ENCODE measurements at regions not wholly inside any gene's neighbourhood (a gene's known extent, or its start where the extent isn't known, plus 50 kb on each side); places are given as distances from the start of the nearest gene placed in this dataset.

DNA sequence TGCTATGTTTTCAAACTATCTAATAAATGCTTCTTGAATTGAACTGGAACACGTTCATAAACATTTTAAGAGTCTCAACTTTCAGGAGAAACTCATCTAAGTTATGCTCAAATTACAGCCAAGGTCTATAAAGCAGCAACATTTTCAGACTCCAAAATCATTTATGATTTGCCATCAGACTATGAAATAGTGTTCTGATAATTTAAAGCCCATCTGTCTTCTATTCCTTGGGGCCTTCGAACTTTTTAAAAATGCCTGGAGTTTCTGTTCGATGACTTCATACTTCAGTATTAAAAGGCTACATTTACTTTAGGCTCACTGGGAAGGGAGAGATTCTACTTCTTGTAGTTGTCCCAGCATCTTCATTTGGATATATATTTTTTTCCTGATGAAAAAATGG is 73.6 kb upstream of the NXPH2 start (continued):
- TF ChIP-seq, protein P1, sequence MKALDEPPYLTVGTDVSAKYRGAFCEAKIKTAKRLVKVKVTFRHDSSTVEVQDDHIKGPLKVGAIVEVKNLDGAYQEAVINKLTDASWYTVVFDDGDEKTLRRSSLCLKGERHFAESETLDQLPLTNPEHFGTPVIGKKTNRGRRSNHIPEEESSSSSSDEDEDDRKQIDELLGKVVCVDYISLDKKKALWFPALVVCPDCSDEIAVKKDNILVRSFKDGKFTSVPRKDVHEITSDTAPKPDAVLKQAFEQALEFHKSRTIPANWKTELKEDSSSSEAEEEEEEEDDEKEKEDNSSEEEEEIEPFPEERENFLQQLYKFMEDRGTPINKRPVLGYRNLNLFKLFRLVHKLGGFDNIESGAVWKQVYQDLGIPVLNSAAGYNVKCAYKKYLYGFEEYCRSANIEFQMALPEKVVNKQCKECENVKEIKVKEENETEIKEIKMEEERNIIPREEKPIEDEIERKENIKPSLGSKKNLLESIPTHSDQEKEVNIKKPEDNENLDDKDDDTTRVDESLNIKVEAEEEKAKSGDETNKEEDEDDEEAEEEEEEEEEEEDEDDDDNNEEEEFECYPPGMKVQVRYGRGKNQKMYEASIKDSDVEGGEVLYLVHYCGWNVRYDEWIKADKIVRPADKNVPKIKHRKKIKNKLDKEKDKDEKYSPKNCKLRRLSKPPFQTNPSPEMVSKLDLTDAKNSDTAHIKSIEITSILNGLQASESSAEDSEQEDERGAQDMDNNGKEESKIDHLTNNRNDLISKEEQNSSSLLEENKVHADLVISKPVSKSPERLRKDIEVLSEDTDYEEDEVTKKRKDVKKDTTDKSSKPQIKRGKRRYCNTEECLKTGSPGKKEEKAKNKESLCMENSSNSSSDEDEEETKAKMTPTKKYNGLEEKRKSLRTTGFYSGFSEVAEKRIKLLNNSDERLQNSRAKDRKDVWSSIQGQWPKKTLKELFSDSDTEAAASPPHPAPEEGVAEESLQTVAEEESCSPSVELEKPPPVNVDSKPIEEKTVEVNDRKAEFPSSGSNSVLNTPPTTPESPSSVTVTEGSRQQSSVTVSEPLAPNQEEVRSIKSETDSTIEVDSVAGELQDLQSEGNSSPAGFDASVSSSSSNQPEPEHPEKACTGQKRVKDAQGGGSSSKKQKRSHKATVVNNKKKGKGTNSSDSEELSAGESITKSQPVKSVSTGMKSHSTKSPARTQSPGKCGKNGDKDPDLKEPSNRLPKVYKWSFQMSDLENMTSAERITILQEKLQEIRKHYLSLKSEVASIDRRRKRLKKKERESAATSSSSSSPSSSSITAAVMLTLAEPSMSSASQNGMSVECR (CRISPR knock-in tag; IDR thresholded peaks at IDR 0.05), result no peak
- TF ChIP-seq ZNF212 (CRISPR knock-in tag; IDR thresholded peaks at IDR 0.05) (no peak), SRSF9 (IDR thresholded peaks at IDR 0.05; ENCODE audit: borderline replicate concordance, low read depth, low read length) (no peak)

DNA sequence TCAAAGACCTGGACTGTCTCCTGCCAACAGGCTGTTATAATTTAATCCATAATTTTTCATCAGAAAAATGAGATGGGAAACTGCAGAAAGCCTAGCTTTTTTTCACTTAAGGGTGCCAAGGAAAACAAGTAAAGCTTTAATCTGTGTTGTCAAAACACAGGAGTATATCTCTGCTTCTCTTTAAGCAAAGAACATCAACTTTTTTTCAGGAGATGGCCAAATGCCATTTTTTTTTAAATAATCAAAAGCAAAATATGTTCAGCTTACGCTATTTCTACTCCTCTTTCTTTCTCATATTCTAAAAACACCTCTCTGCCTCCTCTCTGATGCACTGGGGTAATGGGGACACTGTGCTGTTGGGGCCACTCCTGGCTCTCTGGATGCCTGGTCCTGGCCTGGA is 73.1 kb upstream of the NXPH2 start:
- H3K4me2 ChIP-seq (ENCODE audit: insufficient read depth, low read length), result no peak overlapping the region
- no peak overlapping the region for H3K4me3 ChIP-seq
- DNase-seq (ENCODE audit: extremely low read depth in 1 of 4, low spot score in 3 of 4), result no peak
- ChIA-PET CTCF (ENCODE audit: low intra/inter-chr PET ratio) (no interaction called here), POLR2A (no interaction called here)
- H3K9me3 ChIP-seq (replicated peaks; ENCODE audit: control insufficient read depth, insufficient read depth, low read depth, low read length), result no peaks in the 10 kb centered on the region
- H3K79me2 ChIP-seq (ENCODE audit: control insufficient read depth, insufficient read depth, low read length), result no peaks in the 10 kb centered on the region
- WGBS (ENCODE audit: insufficient coverage, low coverage, missing lambda C conversion rate), result no CpG with 5 or more reads among the region's 1 CpG
- no peak overlapping the region for H3K9ac ChIP-seq (ENCODE audit: insufficient read depth in 1 of 2, low read depth in 2 of 2, low read length in 2 of 2)
- H4K20me1 ChIP-seq (replicated peaks; ENCODE audit: control insufficient read depth, insufficient read depth, low read length), result no peaks in the 10 kb centered on the region
- H3K4me1 ChIP-seq (replicated peaks in 1 of 2; ENCODE audit: control insufficient read depth in 2 of 2, insufficient read depth in 2 of 2, low read length in 2 of 2), result no peaks in the 10 kb centered on the region
- no peak for FAIRE-seq
- no peak overlapping the region for H3K27ac ChIP-seq (ENCODE audit: extremely low read depth, low read depth, low read length)
- no peak overlapping the region for H2AFZ ChIP-seq (ENCODE audit: low read depth, low read length)
- no peaks in the 10 kb centered on the region for H3K27me3 ChIP-seq (ENCODE audit: control insufficient read depth in 2 of 2, insufficient read depth in 2 of 2, low read length in 2 of 2)
- in situ Hi-C loops (cut with MboI) (no loop called here), intact Hi-C loops (cut with micrococcal nuclease) (no loop called here)
- ATAC-seq, result no peak
- BruUV-seq (replicated peaks), result no TSS peak
- no peaks in the 10 kb centered on the region for H3K9me1 ChIP-seq (ENCODE audit: control insufficient read depth, insufficient read depth, low read length)
- H3K36me3 ChIP-seq (ENCODE audit: control insufficient read depth, insufficient read depth, low read length), result no peaks in the 10 kb centered on the region
- TF ChIP-seq FOXA1 (IDR thresholded peaks at IDR 0.05; ENCODE audit: borderline replicate concordance) (no peak), ZNF324 (CRISPR knock-in tag; IDR thresholded peaks at IDR 0.05) (no peak), GATAD2B (IDR thresholded peaks at IDR 0.05; ENCODE audit: borderline replicate concordance) (no peak), ZNF551 (CRISPR knock-in tag; IDR thresholded peaks at IDR 0.05) (no peak), NFE2L1 (tag; IDR thresholded peaks at IDR 0.05; ENCODE audit: borderline replicate concordance, low read depth) (no peak), HCFC1 (IDR thresholded peaks at IDR 0.05; ENCODE audit: low read depth, low read length) (no peak), C11orf30 (IDR thresholded peaks at IDR 0.05; ENCODE audit: low read depth) (no peak), CAMTA2 (CRISPR knock-in tag; conservative IDR thresholded peaks at IDR 0.05) (no peak)
- TF ChIP-seq, protein P2, sequence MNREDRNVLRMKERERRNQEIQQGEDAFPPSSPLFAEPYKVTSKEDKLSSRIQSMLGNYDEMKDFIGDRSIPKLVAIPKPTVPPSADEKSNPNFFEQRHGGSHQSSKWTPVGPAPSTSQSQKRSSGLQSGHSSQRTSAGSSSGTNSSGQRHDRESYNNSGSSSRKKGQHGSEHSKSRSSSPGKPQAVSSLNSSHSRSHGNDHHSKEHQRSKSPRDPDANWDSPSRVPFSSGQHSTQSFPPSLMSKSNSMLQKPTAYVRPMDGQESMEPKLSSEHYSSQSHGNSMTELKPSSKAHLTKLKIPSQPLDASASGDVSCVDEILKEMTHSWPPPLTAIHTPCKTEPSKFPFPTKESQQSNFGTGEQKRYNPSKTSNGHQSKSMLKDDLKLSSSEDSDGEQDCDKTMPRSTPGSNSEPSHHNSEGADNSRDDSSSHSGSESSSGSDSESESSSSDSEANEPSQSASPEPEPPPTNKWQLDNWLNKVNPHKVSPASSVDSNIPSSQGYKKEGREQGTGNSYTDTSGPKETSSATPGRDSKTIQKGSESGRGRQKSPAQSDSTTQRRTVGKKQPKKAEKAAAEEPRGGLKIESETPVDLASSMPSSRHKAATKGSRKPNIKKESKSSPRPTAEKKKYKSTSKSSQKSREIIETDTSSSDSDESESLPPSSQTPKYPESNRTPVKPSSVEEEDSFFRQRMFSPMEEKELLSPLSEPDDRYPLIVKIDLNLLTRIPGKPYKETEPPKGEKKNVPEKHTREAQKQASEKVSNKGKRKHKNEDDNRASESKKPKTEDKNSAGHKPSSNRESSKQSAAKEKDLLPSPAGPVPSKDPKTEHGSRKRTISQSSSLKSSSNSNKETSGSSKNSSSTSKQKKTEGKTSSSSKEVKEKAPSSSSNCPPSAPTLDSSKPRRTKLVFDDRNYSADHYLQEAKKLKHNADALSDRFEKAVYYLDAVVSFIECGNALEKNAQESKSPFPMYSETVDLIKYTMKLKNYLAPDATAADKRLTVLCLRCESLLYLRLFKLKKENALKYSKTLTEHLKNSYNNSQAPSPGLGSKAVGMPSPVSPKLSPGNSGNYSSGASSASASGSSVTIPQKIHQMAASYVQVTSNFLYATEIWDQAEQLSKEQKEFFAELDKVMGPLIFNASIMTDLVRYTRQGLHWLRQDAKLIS (CRISPR knock-in tag; IDR thresholded peaks at IDR 0.05), result no peak
- TF ChIP-seq, protein P3, sequence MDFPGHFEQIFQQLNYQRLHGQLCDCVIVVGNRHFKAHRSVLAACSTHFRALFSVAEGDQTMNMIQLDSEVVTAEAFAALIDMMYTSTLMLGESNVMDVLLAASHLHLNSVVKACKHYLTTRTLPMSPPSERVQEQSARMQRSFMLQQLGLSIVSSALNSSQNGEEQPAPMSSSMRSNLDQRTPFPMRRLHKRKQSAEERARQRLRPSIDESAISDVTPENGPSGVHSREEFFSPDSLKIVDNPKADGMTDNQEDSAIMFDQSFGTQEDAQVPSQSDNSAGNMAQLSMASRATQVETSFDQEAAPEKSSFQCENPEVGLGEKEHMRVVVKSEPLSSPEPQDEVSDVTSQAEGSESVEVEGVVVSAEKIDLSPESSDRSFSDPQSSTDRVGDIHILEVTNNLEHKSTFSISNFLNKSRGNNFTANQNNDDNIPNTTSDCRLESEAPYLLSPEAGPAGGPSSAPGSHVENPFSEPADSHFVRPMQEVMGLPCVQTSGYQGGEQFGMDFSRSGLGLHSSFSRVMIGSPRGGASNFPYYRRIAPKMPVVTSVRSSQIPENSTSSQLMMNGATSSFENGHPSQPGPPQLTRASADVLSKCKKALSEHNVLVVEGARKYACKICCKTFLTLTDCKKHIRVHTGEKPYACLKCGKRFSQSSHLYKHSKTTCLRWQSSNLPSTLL (IDR thresholded peaks at IDR 0.05), result no peak
